Liver (tissue), 8 donors: ENCODE measurements at regions not wholly inside any gene's neighbourhood (a gene's known extent, or its start where the extent isn't known, plus 50 kb on each side); places are given as distances from the start of the nearest gene placed in this dataset.

Source experiments
- DNase-seq: peaks from one replicate; pipeline ENCODE4 v3.0.0-alpha.2; 2017; ENCODE audit warnings: low spot score
- H3K27ac ChIP-seq, 2 donors: one replicate each; pipeline ENCODE4 v1.7.0; 2013; ENCODE audit warnings: inconsistent platforms in 2 of 2, low read length in 2 of 2, control low read depth in 1 of 2, low read depth in 1 of 2, mild to moderate bottlenecking in 1 of 2
- H3K27me3 ChIP-seq, 4 donors: one replicate each; pipeline versions ENCODE4 v1.6.1 to v1.7.0; 2013; ENCODE audit warnings: low read length in 3 of 4, inconsistent platforms in 1 of 4, mild to moderate bottlenecking in 1 of 4, moderate library complexity in 1 of 4; ENCODE audit not compliant: control insufficient read depth in 4 of 4, insufficient read depth in 4 of 4
- H3K36me3 ChIP-seq, 4 donors: one replicate each; pipeline versions ENCODE4 v1.6.1 to v1.7.0; 2013; ENCODE audit warnings: low read length in 3 of 4, mild to moderate bottlenecking in 3 of 4, low read depth in 1 of 4, moderate library complexity in 1 of 4; ENCODE audit not compliant: control insufficient read depth in 4 of 4, insufficient read depth in 3 of 4
- H3K4me1 ChIP-seq, 4 donors: one replicate each; pipeline versions ENCODE4 v1.6.1 to v1.7.0; 2013; ENCODE audit warnings: low read length in 3 of 4, mild to moderate bottlenecking in 3 of 4, moderate library complexity in 1 of 4; ENCODE audit not compliant: control insufficient read depth in 4 of 4, insufficient read depth in 4 of 4
- H3K4me3 ChIP-seq, 3 donors: one replicate each; pipeline versions ENCODE4 v1.6.1 to v1.7.0; 2013; ENCODE audit warnings: low read length in 3 of 3, control low read depth in 1 of 3, low read depth in 1 of 3, mild to moderate bottlenecking in 1 of 3
- H3K9ac ChIP-seq, 2 donors: one replicate each; pipeline ENCODE4 v1.7.0; 2013; ENCODE audit warnings: low read length in 2 of 2, mild to moderate bottlenecking in 2 of 2, moderate library complexity in 2 of 2, control low read depth in 1 of 2, low read depth in 1 of 2
- H3K9me3 ChIP-seq, 4 donors: one replicate each; pipeline versions ENCODE4 v1.6.1 to v1.7.0; 2013; ENCODE audit warnings: low read length in 3 of 4; ENCODE audit not compliant: control insufficient read depth in 4 of 4
- ATF3 ChIP-seq: IDR thresholded peaks from 2 replicates; pipeline ENCODE4 v1.6.1; 2016; ENCODE audit warnings: antibody characterized with exemption
- CTCF ChIP-seq: fragments of 150-350 bp; IDR thresholded peaks from 2 replicates; pipeline ENCODE4 v1.5.1; 2017; ENCODE audit warnings: improper control_type of control experiment, low read depth, low read length; ENCODE audit not compliant: missing input control
- EGR1 ChIP-seq, 2 donors: IDR thresholded peaks; 2 replicates each; pipeline ENCODE4 v1.6.1; 2016 to 2018; ENCODE audit warnings: antibody characterized with exemption in 2 of 2, low read depth in 2 of 2
- FOXA1 ChIP-seq: IDR thresholded peaks from 2 replicates; pipeline ENCODE4 v1.6.1; 2016; ENCODE audit warnings: antibody characterized with exemption
- GABPA ChIP-seq, 2 donors: IDR thresholded peaks in 1 of 2; conservative IDR thresholded peaks in 1 of 2; 2 replicates each; pipeline ENCODE4 v1.6.1; 2016; ENCODE audit warnings: antibody characterized with exemption in 2 of 2, mild to moderate bottlenecking in 1 of 2, moderate library complexity in 1 of 2
- HNF4A ChIP-seq, 2 donors: conservative IDR thresholded peaks; 2 replicates each; pipeline ENCODE4 v1.6.1; 2016; ENCODE audit warnings: antibody characterized with exemption in 2 of 2, mild to moderate bottlenecking in 2 of 2
- HNF4G ChIP-seq: IDR thresholded peaks from 2 replicates; pipeline ENCODE4 v1.6.1; 2016; ENCODE audit warnings: antibody characterized with exemption
- JUND ChIP-seq, 2 donors: IDR thresholded peaks; 2 replicates each; pipeline ENCODE4 v1.6.1; 2016; ENCODE audit warnings: antibody characterized with exemption in 2 of 2
- NR2F2 ChIP-seq: IDR thresholded peaks from 2 replicates; pipeline ENCODE4 v1.6.1; 2016; ENCODE audit warnings: antibody characterized with exemption
- RAD21 ChIP-seq, 2 donors: IDR thresholded peaks; 2 replicates each; pipeline ENCODE4 v1.6.1; 2016; ENCODE audit warnings: antibody characterized with exemption in 2 of 2, mild to moderate bottlenecking in 2 of 2
- REST ChIP-seq: IDR thresholded peaks from 2 replicates; pipeline ENCODE4 v1.6.1; 2016; ENCODE audit warnings: antibody characterized with exemption, mild to moderate bottlenecking
- RXRA ChIP-seq, 2 donors: IDR thresholded peaks; 2 replicates each; pipeline ENCODE4 v1.6.1; 2017 to 2018; ENCODE audit warnings: antibody characterized with exemption in 2 of 2, mild to moderate bottlenecking in 1 of 2
- ZBTB33 ChIP-seq: IDR thresholded peaks from 2 replicates; pipeline ENCODE4 v1.6.1; 2016; ENCODE audit warnings: antibody characterized with exemption
- WGBS: extraction: QIAGEN DNeasy Blood & Tissue Kit; methylation state at CpG from one replicate; pipeline ENCODE4 v1.1.7; 2013; 5-methylcytosine and 5-hydroxymethylcytosine counted together
- donor health status: healthy.
- donor health status: healthy.
- donor health status: healthy.
- donor health status: healthy.
- donor health status: healthy.

GRCh38 chr6:15947436-15947835 is 181.4 kb upstream of the MYLIP start:
- no peak for DNase-seq
- Histone ChIP-seq H3K36me3 (no peaks in the 10 kb centered on the region), H3K27ac (no peak overlapping the region), H3K9ac (no peak overlapping the region), H3K9me3 (no peaks in the 10 kb centered on the region), H3K4me1 (no peaks in the 10 kb centered on the region), H3K4me3 (no peak overlapping the region), H3K27me3 (peaks cover 0 to 5% (median 0%) of the 10 kb centered on the region in 4 donors)
- WGBS = 91% methylated on average over 1 of the region's 1 CpG
- no peak for TF ChIP-seq RAD21 (IDR thresholded peaks at IDR 0.05)
- TF ChIP-seq HNF4A (conservative IDR thresholded peaks at IDR 0.05) = no peak
- no peak for TF ChIP-seq CTCF
- no peak for TF ChIP-seq GABPA (IDR thresholded peaks at IDR 0.05 in 1 of 2, conservative IDR thresholded peaks at IDR 0.05 in 1 of 2)
- TF ChIP-seq ATF3 = no peak
- no peak for TF ChIP-seq RXRA (IDR thresholded peaks at IDR 0.05)
- no peak for TF ChIP-seq REST
- TF ChIP-seq EGR1 (IDR thresholded peaks at IDR 0.05; ENCODE audit: low read depth in 2 of 2) = no peak
- no peak for TF ChIP-seq FOXA1
- no peak for TF ChIP-seq ZBTB33

- no peaks in the 10 kb centered on the region for H3K36me3 ChIP-seq
- no peaks in the 10 kb centered on the region for H3K9me3 ChIP-seq
- H3K4me3 ChIP-seq = no peak overlapping the region
- no peak overlapping the region for H3K9ac ChIP-seq
- no peak for DNase-seq
- TF ChIP-seq ZBTB33 = no peak
- no peak for TF ChIP-seq JUND (IDR thresholded peaks at IDR 0.05)
- TF ChIP-seq HNF4G = no peak
- TF ChIP-seq NR2F2 = no peak
- no peak for TF ChIP-seq REST
- TF ChIP-seq GABPA (IDR thresholded peaks at IDR 0.05 in 1 of 2, conservative IDR thresholded peaks at IDR 0.05 in 1 of 2) = no peak
- peaks cover 0 to 5% (median 0%) of the 10 kb centered on the region in 4 donors for H3K27me3 ChIP-seq
- WGBS = 88% methylated on average over 4 of the region's 4 CpGs
- H3K4me1 ChIP-seq = no peaks in the 10 kb centered on the region
- H3K27ac ChIP-seq = no peak overlapping the region
These were observed 182.0 kb upstream of the MYLIP start for GRCh38 chr6:15946701-15947385.
